OCI-LY7 (cell line): ENCODE measurements at regions not wholly inside any gene's neighbourhood (a gene's known extent, or its start where the extent isn't known, plus 50 kb on each side); places are given as distances from the start of the nearest gene placed in this dataset.

Experiments
- BruUV-seq: library from RNA; stranded (reverse); fragments of 400-500 nt; replicated peaks from 2 replicates; lab custom pipeline; 2021; lab: Mats Ljungman, UMichigan
- CTCF ChIA-PET: fragments of 300-600 bp; sonication (Branson Sonifier 250); formaldehyde crosslinking; loops from one replicate; lab custom pipeline; 2022; ENCODE audit warnings: antibody characterized with exemption; ENCODE audit not compliant: unreplicated experiment; lab: Charles Lee
- POLR2A ChIA-PET: fragments of 300-600 bp; sonication (Branson Sonifier 250); formaldehyde crosslinking; loops from one replicate; lab custom pipeline; 2022; ENCODE audit warnings: antibody characterized with exemption; lab: Charles Lee
- DNase-seq: peaks from one replicate; pipeline ENCODE4 v3.0.0-alpha.2; 2015; ENCODE audit warnings: low spot score
- H2AFZ ChIP-seq: fragments of 200-600 bp; sonication (generic), shearing (Covaris generic); 2 replicates; pipeline ENCODE4 v1.6.1; 2014; ENCODE audit warnings: mild to moderate bottlenecking, antibody characterized with exemption, low read length, moderate library complexity
- H3K27ac ChIP-seq: fragments of 200-600 bp; sonication (generic); 2 replicates; pipeline ENCODE4 v1.5.1; 2014; ENCODE audit warnings: mixed run types, low read depth, mild to moderate bottlenecking, moderate library complexity, low read length, inconsistent platforms; ENCODE audit not compliant: poor library complexity, severe bottlenecking
- H3K36me3 ChIP-seq: fragments of 200-600 bp; sonication (generic); 2 replicates; pipeline ENCODE4 v1.6.1; 2014; ENCODE audit warnings: mild to moderate bottlenecking, antibody characterized with exemption, low read length, moderate library complexity, mixed read lengths; ENCODE audit not compliant: insufficient read depth
- H3K4me1 ChIP-seq: fragments of 200-600 bp; sonication (generic); 2 replicates; pipeline ENCODE4 v1.5.1; 2014; ENCODE audit warnings: mild to moderate bottlenecking, low read length; ENCODE audit not compliant: insufficient read depth, poor library complexity, severe bottlenecking
- H3K4me2 ChIP-seq: fragments of 200-600 bp; sonication (generic); 2 replicates; pipeline ENCODE4 v1.6.1; 2014; ENCODE audit warnings: mild to moderate bottlenecking, low read length
- H3K4me3 ChIP-seq: fragments of 200-600 bp; sonication (generic); 2 replicates; pipeline ENCODE4 v1.5.1; 2014; ENCODE audit warnings: mild to moderate bottlenecking, low read depth, low read length; ENCODE audit not compliant: poor library complexity, severe bottlenecking
- H3K79me2 ChIP-seq: fragments of 200-600 bp; sonication (generic); 2 replicates; pipeline ENCODE4 v1.6.1; 2016; ENCODE audit warnings: low read depth, mild to moderate bottlenecking, low read length, moderate library complexity, mixed read lengths; ENCODE audit not compliant: insufficient read depth
- H3K9me2 ChIP-seq: fragments of 200-600 bp; sonication (generic); 2 replicates; pipeline ENCODE4 v1.6.1; 2016; ENCODE audit warnings: mild to moderate bottlenecking, low read length, mixed read lengths; ENCODE audit not compliant: insufficient read depth
- H3K9me3 ChIP-seq: fragments of 200-600 bp; sonication (generic); 2 replicates; pipeline ENCODE4 v1.6.1; 2014; ENCODE audit warnings: mild to moderate bottlenecking, mixed run types, low read length, mixed read lengths
- H4K20me1 ChIP-seq: fragments of 200-600 bp; sonication (generic); 2 replicates; pipeline ENCODE4 v1.6.1; 2014; ENCODE audit warnings: mild to moderate bottlenecking, antibody characterized with exemption, low read length, moderate library complexity, mixed read lengths; ENCODE audit not compliant: insufficient read depth
- CTCF ChIP-seq: fragments of 200-600 bp; sonication (generic); conservative IDR thresholded peaks from 2 replicates; pipeline ENCODE4 v1.5.1; 2014; ENCODE audit warnings: mild to moderate bottlenecking, antibody characterized with exemption, low read length, moderate library complexity, mixed read lengths
- EZH2phosphoT487 ChIP-seq: fragments of 200-600 bp; sonication (generic); IDR thresholded peaks from 2 replicates; pipeline ENCODE4 v1.6.1; 2018; ENCODE audit warnings: low read depth, borderline replicate concordance, mild to moderate bottlenecking, mixed run types, antibody characterized with exemption, low read length, moderate library complexity, mixed read lengths
- intact Hi-C: fragments of 100-400 bp; cut with micrococcal nuclease; formaldehyde crosslinking; loops from one replicate; pipeline ENCODE4 v1.10.0; 2022; ENCODE audit not compliant: unreplicated experiment

GRCh38 chr20:40766790-40767614 is 78.0 kb upstream of the MAFB start:
- Histone ChIP-seq H3K9me3 (no peaks in the 10 kb centered on the region), H3K36me3 (no peaks in the 10 kb centered on the region), H4K20me1 (no peaks in the 10 kb centered on the region), H3K4me2 (no peak overlapping the region), H2AFZ (no peak overlapping the region), H3K27ac (no peak overlapping the region), H3K4me3 (no peak overlapping the region), H3K79me2 (no peaks in the 10 kb centered on the region), H3K9me2 (no peaks in the 10 kb centered on the region), H3K4me1 (peaks cover 21% of the 10 kb centered on the region)
- BruUV-seq, result no TSS peak
- POLR2A ChIA-PET, result interaction anchor here (1.0 to 1.8 kb wide), 2 partner anchors 8 to 9 kb away, joined by 3 to 7 read pairs; no protein-coding TSS in a partner anchor
- TF ChIP-seq CTCF, result no peak
- no peak for TF ChIP-seq EZH2phosphoT487
- intact Hi-C loops, result no loop called here
- CTCF ChIA-PET, result no interaction called here
- no peak for DNase-seq

DNA sequence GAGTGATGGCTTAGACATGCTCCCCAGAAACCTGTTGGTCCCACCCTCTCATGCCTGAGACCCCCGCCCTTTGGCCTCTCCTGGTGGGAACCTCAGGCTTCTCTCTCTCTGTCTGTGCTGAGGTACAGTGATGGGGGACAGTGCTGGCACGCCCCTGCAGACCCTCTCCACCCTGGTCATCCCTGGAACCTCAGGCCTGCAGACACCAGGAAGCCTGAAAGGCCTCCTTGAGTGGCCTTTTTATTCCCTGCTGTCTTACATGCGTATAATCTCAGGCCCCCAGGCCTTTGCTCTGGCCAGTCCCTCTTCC is 78.5 kb upstream of the MAFB start:
- no peak for DNase-seq
- POLR2A ChIA-PET, result interaction anchor here (1.0 to 1.8 kb wide), 2 partner anchors 8 to 10 kb away, joined by 3 to 7 read pairs; no protein-coding TSS in a partner anchor

More for the DNA sequence above, 78.5 kb upstream of the MAFB start:
- H3K4me1 ChIP-seq, result peaks cover 16% of the 10 kb centered on the region
- H3K9me3 ChIP-seq, result no peaks in the 10 kb centered on the region
- no peak overlapping the region for H3K4me3 ChIP-seq
- H4K20me1 ChIP-seq, result no peaks in the 10 kb centered on the region
- CTCF ChIA-PET, result no interaction called here
- intact Hi-C loops, result no loop called here
- no peak for TF ChIP-seq CTCF
- no peak for TF ChIP-seq EZH2phosphoT487
- no peak overlapping the region for H3K27ac ChIP-seq
- no TSS peak for BruUV-seq
- H3K36me3 ChIP-seq, result no peaks in the 10 kb centered on the region
- H3K79me2 ChIP-seq, result no peaks in the 10 kb centered on the region
- no peak overlapping the region for H3K4me2 ChIP-seq
- no peaks in the 10 kb centered on the region for H3K9me2 ChIP-seq
- H2AFZ ChIP-seq, result no peak overlapping the region
